HG02970 (cell line): ENCODE measurements at regions not wholly inside any gene's neighbourhood (a gene's known extent, or its start where the extent isn't known, plus 50 kb on each side); places are given as distances from the start of the nearest gene placed in this dataset.

Experiments
- ATAC-seq: cut with Tn5 transposase; IDR thresholded peaks from one replicate; pipeline ENCODE4 v1.9.1; 2021; ENCODE audit warnings: mild to moderate bottlenecking, moderate library complexity, moderate number of reproducible peaks; ENCODE audit not compliant: unreplicated experiment, low FRiP score

GRCh38 chr11:81135570-81135969, 1598.1 kb downstream of the FAM181B start:
- ATAC-seq, result no peak

GRCh38 chr11:81129618-81130017, 1604.0 kb downstream of the FAM181B start:
- no peak for ATAC-seq

GRCh38 chr11:81112718-81113117, 1620.9 kb downstream of the FAM181B start:
- ATAC-seq, result no peak

GRCh38 chr11:81104051-81104450, 1629.6 kb downstream of the FAM181B start:
- ATAC-seq, result no peak

GRCh38 chr11:81098471-81098870, 1635.2 kb downstream of the FAM181B start:
- no peak for ATAC-seq

- no peak for ATAC-seq
Observed at GRCh38 chr11:81092522-81092921, 1641.1 kb downstream of the FAM181B start.

GRCh38 chr11:81089242-81089641, 1644.4 kb downstream of the FAM181B start:
- ATAC-seq, result no peak

- ATAC-seq, result no peak
Observed at GRCh38 chr11:81080476-81080875, 1639.6 kb upstream of the TENM4 start.

- no peak for ATAC-seq
Observed at GRCh38 chr11:81072273-81072672, 1631.4 kb upstream of the TENM4 start.

- no peak for ATAC-seq
Observed at GRCh38 chr11:81071606-81072005, 1630.8 kb upstream of the TENM4 start.

GRCh38 chr11:81070948-81071347, 1630.1 kb upstream of the TENM4 start:
- ATAC-seq, result no peak

- no peak for ATAC-seq
Observed at GRCh38 chr11:81059356-81059755, 1618.5 kb upstream of the TENM4 start.

- no peak for ATAC-seq
Observed at GRCh38 chr11:81052344-81053158, 1611.7 kb upstream of the TENM4 start.

- ATAC-seq, result no peak
Observed at GRCh38 chr11:81039916-81040524, 1599.2 kb upstream of the TENM4 start.

GRCh38 chr11:81036168-81036870, 1595.5 kb upstream of the TENM4 start:
- no peak for ATAC-seq

GRCh38 chr11:81033779-81034540, 1593.1 kb upstream of the TENM4 start:
- no peak for ATAC-seq

GRCh38 chr11:81032906-81033305, 1592.1 kb upstream of the TENM4 start:
- no peak for ATAC-seq

GRCh38 chr11:81030186-81030585, 1589.4 kb upstream of the TENM4 start:
- ATAC-seq, result no peak

GRCh38 chr11:81026032-81026431, 1585.2 kb upstream of the TENM4 start:
- ATAC-seq, result no peak

- no peak for ATAC-seq
Observed at GRCh38 chr11:81022057-81022456, 1581.2 kb upstream of the TENM4 start.

GRCh38 chr11:81010631-81011030, 1569.8 kb upstream of the TENM4 start:
- ATAC-seq, result no peak
